Neuron (in vitro differentiated cells): ENCODE measurements at regions not wholly inside any gene's neighbourhood (a gene's known extent, or its start where the extent isn't known, plus 50 kb on each side); places are given as distances from the start of the nearest gene placed in this dataset.

Source experiments
- H2AFZ ChIP-seq: one replicate; pipeline ENCODE4 v1.6.1; 2013; ENCODE audit warnings: low read depth, mild to moderate bottlenecking, inconsistent platforms, low read length, moderate library complexity
- H3K27me3 ChIP-seq: one replicate; pipeline ENCODE4 v1.6.1; 2013; ENCODE audit warnings: low read length; ENCODE audit not compliant: insufficient read depth
- H3K36me3 ChIP-seq: one replicate; pipeline ENCODE4 v1.6.1; 2013; ENCODE audit warnings: low read length; ENCODE audit not compliant: insufficient read depth
- H3K4me1 ChIP-seq: one replicate; pipeline ENCODE4 v1.6.1; 2013; ENCODE audit warnings: low read length; ENCODE audit not compliant: insufficient read depth
- H3K4me3 ChIP-seq: 2 replicates; pipeline ENCODE4 v1.5.1; 2013; ENCODE audit warnings: mild to moderate bottlenecking, low read length, moderate library complexity
- H3K9me3 ChIP-seq: one replicate; pipeline ENCODE4 v1.6.1; 2013; ENCODE audit warnings: low read length

DNA sequence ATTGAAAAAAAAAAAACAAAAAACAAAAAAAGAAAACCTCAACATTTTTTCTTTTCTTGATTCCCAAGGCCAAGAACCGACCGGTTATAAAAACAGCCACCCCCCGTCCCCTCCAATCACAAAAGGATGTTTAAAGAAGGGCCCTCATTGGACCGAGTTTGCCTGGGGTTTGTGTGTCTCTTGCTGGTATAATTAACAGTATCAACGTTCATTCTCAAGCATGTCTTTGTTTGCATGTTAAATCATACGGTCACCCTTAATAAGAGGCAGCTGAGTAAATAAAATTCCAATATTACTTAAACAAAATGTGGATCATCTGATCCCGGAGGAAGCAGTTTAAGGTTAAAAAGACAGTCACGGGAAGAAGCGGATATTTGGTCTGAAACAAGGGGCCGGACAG, 201.1 kb downstream of the PRDM2 start:
- Histone ChIP-seq H3K27me3 (peaks cover 13% of the 10 kb centered on the region), H2AFZ (no peak overlapping the region), H3K4me3 (no peak overlapping the region), H3K36me3 (no peaks in the 10 kb centered on the region), H3K4me1 (no peaks in the 10 kb centered on the region), H3K9me3 (no peaks in the 10 kb centered on the region)

DNA sequence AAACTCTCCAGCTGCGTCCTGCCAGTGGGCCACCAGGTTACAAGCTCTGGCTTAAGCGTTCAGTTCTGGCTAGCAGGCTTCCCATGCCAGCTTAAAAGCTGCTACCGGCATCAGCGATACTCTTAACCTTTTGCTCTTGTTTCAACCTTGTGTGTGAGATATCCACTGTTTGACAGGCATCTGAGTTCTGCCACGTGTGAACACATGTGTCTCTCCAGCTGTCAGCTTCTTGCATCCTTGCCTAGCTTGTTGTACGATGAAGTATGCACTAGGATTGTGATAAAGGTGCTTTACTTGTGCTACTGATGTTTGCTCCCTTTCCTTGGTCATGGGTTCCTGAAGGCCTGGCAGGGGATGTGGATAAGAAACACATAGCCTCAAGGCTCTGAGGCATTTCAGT, 201.6 kb downstream of the PRDM2 start:
- Histone ChIP-seq H3K36me3 (no peaks in the 10 kb centered on the region), H2AFZ (no peak overlapping the region), H3K9me3 (no peaks in the 10 kb centered on the region), H3K4me3 (no peak overlapping the region), H3K27me3 (peaks cover 17% of the 10 kb centered on the region), H3K4me1 (no peaks in the 10 kb centered on the region)

DNA sequence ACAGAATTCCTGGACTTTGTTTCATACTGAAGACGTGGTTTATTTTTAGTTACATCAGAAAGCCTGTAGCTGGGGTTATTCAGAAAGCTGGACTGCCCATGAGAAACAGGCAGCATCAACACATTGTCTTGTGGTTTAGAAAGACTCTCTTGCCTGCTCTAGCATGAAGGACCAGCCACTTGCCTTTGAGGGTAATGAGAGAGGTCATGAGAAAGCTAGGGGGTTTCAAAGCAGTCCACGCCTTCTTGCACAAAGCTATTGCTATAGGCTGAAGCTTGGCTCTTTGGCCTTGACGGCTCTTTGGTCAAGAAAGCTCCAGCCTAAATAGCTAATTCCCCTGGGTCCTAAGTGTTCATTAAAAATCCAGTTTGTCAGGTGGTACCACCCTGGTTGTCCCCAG, 208.1 kb downstream of the PRDM2 start:
- Histone ChIP-seq H3K27me3 (peaks cover 11% of the 10 kb centered on the region), H3K9me3 (no peaks in the 10 kb centered on the region), H2AFZ (no peak overlapping the region), H3K4me1 (no peaks in the 10 kb centered on the region), H3K36me3 (no peaks in the 10 kb centered on the region), H3K4me3 (no peak overlapping the region)

DNA sequence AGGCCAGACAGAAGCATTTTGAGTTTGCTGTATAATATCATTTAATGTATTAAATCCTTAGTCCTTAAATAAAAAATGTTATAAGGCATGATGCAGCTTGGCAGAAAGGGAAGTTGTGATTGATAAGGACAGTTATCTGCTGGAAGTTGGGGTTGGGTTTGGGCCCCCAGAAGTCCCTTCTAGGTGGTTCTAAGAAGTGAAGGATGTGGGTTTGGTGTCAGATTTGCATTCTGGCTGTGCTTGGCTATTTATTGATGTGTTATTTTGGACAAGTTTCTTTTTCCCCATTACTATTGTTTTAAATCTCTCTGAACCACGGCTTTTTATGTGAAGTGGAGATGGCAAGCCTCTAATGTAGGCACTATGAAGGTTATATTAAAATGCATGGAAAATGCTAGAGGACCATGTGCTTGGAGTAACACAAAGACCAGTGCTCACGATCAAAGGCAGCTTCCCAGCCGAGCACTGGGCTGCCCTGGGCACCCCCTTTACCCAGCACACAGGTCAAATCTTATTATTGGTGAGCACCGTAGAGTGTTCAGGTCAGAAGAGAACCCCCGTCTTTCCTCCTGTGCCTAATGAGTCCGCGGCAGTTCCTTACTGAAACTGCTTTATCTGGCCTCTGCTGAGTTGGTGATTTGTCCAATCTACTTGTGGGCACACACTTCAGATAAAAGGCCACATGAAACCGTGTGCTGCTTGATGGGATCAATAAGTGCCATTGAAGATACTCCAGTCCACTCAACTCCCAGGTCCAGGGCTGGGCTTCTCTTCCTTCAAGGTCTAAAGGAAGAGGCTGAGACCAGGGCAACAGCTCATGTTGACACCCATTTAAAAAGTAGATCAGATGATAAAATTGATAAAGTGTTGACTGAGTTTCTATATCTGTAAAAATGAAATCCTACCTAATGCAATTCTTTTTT, 212.0 kb downstream of the PRDM2 start:
- Histone ChIP-seq H3K27me3 (peaks cover 2% of the 10 kb centered on the region), H2AFZ (no peak overlapping the region), H3K36me3 (no peaks in the 10 kb centered on the region), H3K9me3 (no peaks in the 10 kb centered on the region), H3K4me1 (no peaks in the 10 kb centered on the region), H3K4me3 (no peak overlapping the region)

- H3K4me1 ChIP-seq = no peaks in the 10 kb centered on the region
- no peaks in the 10 kb centered on the region for H3K36me3 ChIP-seq
- H3K9me3 ChIP-seq = peaks cover 3% of the 10 kb centered on the region
- H3K4me3 ChIP-seq = no peak overlapping the region
- no peak overlapping the region for H2AFZ ChIP-seq
- peaks cover 2% of the 10 kb centered on the region for H3K27me3 ChIP-seq
Measured at GRCh38 chr1:13913396-13913795, 213.4 kb downstream of the PRDM2 start.

DNA sequence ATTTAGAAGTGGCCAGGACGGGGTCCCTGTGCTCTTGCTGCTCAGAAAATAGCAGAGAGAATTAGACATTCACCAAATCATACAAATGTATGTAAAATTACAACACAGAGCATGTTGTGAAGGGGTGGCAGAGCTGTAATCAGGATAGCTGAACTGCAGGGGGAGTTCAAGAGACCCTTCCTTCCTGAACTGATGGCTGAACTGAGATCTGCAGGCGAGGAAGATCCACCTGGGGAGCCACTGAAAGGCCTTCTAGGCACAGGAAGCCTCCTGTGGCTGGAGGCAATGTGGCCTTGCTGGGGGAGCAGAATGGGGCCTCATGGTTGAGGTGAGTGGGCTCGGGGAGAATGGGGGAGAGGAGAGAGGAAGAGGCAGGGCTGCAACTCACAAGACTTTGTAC, 216.5 kb downstream of the PRDM2 start:
- no peaks in the 10 kb centered on the region for H3K4me1 ChIP-seq
- no peaks in the 10 kb centered on the region for H3K36me3 ChIP-seq
- H2AFZ ChIP-seq = no peak overlapping the region
- no peak overlapping the region for H3K4me3 ChIP-seq
- H3K27me3 ChIP-seq = no peaks in the 10 kb centered on the region
- peaks cover 3% of the 10 kb centered on the region for H3K9me3 ChIP-seq

GRCh38 chr1:13917607-13918006, 217.6 kb downstream of the PRDM2 start:
- H3K36me3 ChIP-seq = no peaks in the 10 kb centered on the region
- peaks cover 3% of the 10 kb centered on the region for H3K9me3 ChIP-seq
- no peaks in the 10 kb centered on the region for H3K4me1 ChIP-seq
- H3K4me3 ChIP-seq = no peak overlapping the region
- H2AFZ ChIP-seq = no peak overlapping the region
- H3K27me3 ChIP-seq = no peaks in the 10 kb centered on the region

DNA sequence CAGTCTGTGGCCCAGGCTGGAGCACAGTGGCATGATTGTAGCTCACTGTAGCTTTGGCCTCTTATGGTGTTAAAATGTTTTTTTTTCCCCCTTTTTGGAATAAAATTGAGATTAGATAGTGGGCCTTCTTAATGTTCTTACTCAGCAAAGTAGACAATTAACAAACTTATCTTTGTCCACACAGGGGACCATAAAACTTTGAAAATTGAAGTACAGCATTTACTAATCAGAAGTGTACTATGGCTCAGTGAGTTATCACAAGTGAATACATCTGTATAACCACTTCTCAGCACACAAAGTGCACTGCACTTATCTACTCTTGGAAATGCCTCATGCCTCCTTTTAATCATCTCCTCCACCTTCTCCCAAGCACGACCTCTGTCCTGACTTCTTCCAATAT, 218.9 kb downstream of the PRDM2 start:
- Histone ChIP-seq H3K27me3 (no peaks in the 10 kb centered on the region), H3K9me3 (peaks cover 3% of the 10 kb centered on the region), H3K4me1 (no peaks in the 10 kb centered on the region), H3K36me3 (no peaks in the 10 kb centered on the region), H2AFZ (no peak overlapping the region), H3K4me3 (no peak overlapping the region)

- H3K9me3 ChIP-seq = peaks cover 3% of the 10 kb centered on the region
Measured at GRCh38 chr1:13921190-13921589, 221.2 kb downstream of the PRDM2 start.

DNA sequence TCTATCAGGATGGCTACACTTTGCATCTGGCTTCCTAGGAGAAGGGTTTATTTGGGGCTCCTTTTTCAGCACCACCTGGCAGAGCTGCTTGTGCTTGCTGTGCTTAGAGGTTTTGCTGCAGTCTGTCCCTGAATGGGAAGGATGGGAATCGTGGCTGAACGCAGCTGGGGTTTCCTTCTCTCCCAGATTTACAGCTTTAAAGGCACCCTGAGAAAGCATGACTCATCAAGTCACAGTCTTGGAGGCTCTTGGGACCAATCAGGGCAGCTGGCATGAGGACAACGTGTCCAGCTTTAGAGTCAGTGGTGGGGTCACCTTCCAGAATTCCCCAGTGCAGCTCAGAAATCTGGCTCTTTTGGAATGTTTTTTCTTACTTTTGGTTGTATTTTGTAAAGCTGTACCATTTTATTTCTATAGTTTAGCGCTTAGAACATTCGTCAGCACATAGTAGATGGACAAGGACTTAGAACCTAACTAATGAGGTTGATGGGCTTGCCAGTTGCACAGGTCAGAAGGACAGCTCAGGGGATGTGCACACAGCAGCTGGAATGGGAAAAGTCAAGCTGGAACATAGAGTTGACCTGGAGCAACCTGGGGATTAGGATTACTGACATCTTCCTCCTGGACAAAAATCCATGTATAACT, 222.6 kb downstream of the PRDM2 start:
- no peak overlapping the region for H2AFZ ChIP-seq
- H3K36me3 ChIP-seq = no peaks in the 10 kb centered on the region
- peaks cover 3% of the 10 kb centered on the region for H3K9me3 ChIP-seq
- no peaks in the 10 kb centered on the region for H3K4me1 ChIP-seq
- H3K4me3 ChIP-seq = no peak overlapping the region
- H3K27me3 ChIP-seq = peaks cover 2% of the 10 kb centered on the region

More at GRCh38 chr1:13921190-13921589, 221.2 kb downstream of the PRDM2 start:
- no peak overlapping the region for H3K4me3 ChIP-seq
- H2AFZ ChIP-seq = no peak overlapping the region
- H3K27me3 ChIP-seq = no peaks in the 10 kb centered on the region
- H3K4me1 ChIP-seq = no peaks in the 10 kb centered on the region
- no peaks in the 10 kb centered on the region for H3K36me3 ChIP-seq

DNA sequence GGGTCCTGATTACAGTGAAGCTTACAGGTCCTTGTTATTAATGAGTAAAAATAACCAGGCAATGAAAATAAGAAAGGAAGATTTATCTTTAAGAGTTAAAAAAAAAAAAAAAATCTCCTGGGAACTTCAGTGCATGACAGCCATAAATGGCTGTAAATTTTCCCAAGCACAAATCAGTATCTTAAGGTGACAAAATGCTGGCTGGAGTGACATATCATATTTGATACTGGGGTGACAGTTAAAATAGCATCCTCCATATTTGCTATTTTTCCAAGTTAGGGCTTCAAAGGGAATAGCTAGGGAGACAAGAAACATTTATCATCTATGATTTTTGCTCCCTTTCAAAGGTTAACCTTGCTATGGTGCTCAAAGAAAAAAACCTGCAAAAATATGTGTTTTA, 226.6 kb downstream of the PRDM2 start:
- H3K9me3 ChIP-seq = no peaks in the 10 kb centered on the region
- H2AFZ ChIP-seq = no peak overlapping the region
- no peak overlapping the region for H3K4me3 ChIP-seq
- no peaks in the 10 kb centered on the region for H3K36me3 ChIP-seq
- no peaks in the 10 kb centered on the region for H3K4me1 ChIP-seq
- peaks cover 2% of the 10 kb centered on the region for H3K27me3 ChIP-seq

- Histone ChIP-seq H3K36me3 (no peaks in the 10 kb centered on the region), H3K9me3 (no peaks in the 10 kb centered on the region), H3K27me3 (peaks cover 2% of the 10 kb centered on the region), H2AFZ (no peak overlapping the region), H3K4me1 (no peaks in the 10 kb centered on the region), H3K4me3 (no peak overlapping the region)
Measured at GRCh38 chr1:13927736-13928135, 227.7 kb downstream of the PRDM2 start.

- Histone ChIP-seq H3K4me3 (no peak overlapping the region), H2AFZ (no peak overlapping the region), H3K9me3 (no peaks in the 10 kb centered on the region), H3K4me1 (no peaks in the 10 kb centered on the region), H3K36me3 (no peaks in the 10 kb centered on the region), H3K27me3 (peaks cover 2% of the 10 kb centered on the region)
Measured at GRCh38 chr1:13929313-13929712, 229.3 kb downstream of the PRDM2 start.
